ENCODE measurements at regions not wholly inside any gene's neighbourhood (a gene's known extent, or its start where the extent isn't known, plus 50 kb on each side); places are given as distances from the start of the nearest gene placed in this dataset.

DNA sequence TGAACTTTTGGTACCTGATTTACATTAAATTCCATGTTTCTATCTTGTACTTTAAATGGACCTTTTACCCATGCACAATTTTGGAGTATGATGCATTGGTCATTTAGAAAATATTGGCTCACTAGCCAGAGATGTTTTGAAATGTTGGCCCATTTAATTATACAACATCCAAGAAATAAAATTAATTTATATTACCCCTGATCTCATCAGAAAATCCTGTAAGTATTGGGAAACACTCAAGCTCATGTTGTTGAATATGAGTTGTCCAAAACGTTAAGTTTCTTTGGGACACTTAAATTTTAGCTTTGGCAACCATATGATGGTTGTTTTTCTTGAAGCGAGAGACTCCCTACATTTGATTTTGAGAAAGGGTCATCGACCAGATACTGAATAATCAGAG, 492.7 kb downstream of the RPS24 start:
- DNase-seq: no peak

DNA sequence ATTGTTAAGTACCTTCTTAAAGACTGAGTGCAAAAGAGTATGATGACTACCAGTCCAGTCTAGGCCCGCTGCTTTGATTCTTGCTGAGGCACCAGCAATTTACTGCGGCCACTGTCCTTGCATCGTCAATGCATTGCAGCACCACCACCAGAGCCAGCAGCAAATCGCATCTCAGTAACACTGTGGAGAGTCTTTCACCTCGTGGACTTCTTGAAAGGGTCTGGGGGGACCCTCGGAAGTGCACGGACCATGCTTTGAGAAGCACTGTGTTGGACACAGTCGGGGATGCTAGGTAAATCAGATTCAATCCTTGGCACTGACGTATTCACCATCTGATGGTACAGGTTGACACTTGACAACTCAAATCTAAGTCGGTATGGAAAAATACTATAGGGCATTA, 493.6 kb downstream of the RPS24 start:
- no peak for DNase-seq

DNA sequence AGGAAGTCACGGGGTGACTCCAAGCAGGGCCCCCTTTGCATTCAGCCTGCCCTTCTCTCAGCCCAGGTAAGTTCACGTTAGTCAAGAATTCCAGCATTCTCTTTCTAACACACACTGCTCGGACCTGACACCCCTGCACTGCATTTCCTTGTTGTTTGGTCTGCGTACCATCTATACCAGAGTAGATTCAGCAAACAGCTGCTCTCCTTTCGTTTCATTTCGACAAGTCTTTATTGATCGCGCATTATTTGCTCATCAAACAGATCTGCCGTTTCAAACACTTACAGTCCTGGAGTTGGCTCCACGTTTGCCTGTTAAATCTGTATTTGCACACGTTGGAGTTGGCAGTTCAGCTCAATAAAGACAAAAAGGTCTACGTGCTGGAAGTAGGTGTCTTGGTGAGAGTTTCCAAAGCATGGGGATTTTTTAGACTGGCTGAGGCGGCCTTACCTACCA, 495.1 kb downstream of the RPS24 start:
- DNase-seq: no peak

DNA sequence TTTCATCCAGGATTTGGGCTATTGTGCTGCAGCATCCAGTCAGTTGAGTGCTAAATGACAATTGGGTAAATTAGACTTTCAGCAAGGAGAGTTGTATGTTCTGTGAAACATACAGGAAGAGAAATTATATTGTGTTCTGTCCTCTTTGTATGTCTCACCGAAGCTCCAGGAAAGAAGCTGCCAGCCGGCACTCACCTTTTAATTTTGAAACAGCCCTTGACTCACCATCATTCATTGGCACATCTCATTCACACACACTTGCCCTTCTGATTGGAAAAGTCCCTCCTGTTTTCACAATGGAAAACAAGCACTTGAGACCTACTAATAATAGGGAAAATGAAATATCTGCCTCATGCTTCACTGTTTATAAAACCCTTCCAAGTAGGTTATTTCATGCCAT, 495.6 kb downstream of the RPS24 start:
- DNase-seq: no peak

DNA sequence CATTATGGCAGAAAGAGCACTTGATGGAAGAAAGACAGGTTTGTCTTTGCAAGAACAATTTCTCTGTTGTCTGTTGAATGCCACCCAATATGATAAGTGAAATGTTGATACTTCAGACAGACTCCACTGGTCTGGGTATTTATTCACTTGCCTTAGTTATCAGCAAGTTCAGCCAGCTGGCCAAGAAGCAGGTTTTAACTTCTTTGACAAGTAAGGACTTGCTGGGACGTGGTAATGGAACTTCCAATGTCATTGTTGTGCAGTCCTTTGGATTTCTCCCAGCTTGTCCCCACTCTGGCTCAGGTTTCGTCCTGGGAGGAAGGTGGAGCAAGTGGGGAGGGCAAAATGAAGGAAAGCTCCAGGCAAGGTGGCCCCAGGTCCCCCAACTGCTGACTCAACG, 497.4 kb downstream of the RPS24 start:
- peak; percentile 30 for DNase-seq

DNA sequence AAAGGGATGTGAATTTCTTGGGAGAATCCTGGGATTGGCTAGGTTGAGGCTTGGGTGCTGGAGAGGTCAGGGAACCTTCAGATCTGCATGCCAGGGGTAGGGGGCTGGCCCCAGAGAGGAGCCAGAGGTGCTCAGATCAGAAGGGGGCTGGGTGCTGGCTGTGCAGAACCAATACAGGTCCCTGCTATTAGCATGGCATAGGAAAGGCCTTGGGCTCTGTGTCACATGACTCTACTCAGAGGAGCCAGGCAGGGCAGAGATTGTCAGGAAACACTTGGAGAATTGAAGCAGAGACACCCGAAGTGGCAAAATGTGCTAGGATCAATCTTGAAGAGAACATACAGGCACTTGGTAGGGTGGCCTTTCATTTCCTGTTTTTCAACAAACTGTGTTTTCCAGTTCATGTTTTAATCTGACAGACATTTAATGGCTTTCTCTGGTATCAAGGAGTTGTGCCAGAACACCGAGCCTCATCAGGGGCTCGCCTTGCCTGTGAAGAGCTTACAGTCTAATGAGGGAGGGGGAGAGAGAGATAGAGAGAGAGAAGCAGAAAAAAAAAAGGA, 498.9 kb downstream of the RPS24 start:
- DNase-seq: peak; percentile 35

DNA sequence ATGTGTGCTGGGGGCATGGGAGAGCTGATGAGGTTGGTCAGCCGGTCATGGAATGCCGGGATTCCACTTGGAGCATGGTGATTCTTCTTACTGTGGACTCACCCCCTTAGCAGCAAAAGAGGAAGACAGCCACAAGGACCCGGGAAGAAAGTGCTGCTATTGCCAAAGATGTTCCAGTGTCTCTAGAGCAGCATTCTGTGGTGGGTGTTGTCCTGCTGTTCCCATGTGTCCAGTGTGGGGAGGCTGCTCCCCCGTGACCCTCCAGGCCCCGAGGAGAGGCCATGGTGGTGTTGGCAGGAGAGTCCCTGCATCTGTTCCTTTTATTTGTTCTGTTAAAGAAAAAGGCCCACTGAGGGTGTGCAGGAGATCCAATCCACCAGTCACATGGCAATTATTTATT, 499.4 kb downstream of the RPS24 start:
- DNase-seq: peak; percentile 15

DNA sequence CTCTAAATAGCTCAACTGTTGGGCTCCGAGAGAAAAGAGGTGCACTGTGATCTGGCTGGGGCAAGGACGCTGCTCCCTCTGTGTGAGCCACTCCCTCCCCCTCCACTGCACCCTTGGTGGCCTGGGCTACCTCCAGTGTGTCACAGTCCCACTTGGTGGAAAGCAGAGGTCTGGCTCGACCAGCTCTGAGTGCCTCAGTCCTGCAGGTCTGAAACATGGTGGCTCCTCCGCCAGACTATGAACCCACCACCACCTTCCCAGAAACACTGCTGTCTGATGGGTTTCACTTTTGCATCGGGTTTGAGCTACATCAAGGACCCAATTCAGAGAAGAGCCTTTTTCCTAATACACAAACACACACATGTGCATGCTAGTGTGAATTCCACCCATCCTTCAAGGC, 500.1 kb downstream of the RPS24 start:
- no peak for DNase-seq

DNA sequence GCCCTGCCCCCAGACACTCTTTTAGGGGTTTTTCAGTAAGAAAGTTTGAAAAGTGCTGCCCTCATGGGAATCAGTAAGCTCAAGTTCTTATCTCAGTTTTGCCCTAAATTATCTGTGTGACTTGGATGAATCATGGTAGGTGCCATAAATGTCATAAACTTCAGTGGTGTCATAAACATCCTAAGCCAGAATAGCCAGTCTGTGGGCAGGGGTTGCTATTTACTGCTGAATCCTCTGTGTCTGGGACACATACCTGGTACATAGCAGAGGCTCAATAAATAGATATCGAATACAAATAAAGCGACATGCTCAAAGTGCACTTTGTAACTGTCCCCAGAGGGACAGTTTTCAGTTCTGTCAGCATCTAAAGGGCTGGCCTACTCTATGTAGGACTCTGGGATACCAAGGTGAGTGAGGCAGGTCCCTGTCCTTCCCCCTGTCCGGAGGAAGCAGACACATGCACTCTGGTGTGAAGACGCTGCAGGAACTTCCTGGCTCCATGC, 502.1 kb downstream of the RPS24 start:
- peak; percentile 7 for DNase-seq

DNA sequence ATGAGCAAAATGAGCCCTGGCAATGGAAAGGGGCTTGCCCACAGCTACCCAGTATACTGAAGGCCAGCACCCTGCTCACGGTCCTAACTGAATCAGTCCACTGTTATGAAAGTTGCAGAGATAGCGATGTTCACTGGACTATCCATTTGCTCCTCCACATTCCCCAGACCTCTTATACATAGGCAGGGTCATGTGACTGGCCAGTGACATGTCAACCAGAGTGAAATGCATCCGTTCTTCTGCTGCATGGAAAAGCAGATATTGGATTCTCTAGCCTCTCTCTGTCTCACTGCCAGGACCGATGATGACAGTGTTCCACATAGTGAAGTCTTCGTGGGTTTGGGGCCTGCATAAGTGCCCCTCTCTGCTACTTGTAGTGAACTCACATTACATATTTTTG, 503.4 kb downstream of the RPS24 start:
- DNase-seq: peak; percentile 37

DNA sequence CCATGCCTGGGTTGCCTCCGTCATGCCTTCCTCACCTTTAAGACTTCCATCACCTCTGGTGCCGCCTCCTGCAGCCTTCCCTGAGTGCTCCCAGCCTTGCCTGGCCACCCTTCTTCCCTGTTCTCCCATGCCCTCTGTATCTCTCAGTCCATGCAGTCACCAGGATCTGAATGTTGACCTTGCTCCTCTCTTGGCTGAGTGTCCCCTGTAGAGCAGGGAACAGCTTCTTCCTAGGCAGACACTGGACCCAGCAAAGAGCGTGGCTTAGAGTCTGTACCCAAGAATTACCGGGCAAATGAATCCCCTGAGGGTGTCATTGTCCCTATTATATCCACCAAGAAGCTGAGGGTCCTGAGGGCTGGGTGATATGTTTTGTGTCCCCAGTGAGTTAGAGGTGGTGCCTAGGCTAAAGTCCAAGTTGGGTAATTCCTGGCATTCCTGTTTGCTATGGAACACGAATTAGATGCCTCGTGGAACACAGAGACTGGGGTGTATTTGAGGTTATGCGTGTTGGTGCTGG, 505.6 kb downstream of the RPS24 start:
- DNase-seq: peak; percentile 25

DNA sequence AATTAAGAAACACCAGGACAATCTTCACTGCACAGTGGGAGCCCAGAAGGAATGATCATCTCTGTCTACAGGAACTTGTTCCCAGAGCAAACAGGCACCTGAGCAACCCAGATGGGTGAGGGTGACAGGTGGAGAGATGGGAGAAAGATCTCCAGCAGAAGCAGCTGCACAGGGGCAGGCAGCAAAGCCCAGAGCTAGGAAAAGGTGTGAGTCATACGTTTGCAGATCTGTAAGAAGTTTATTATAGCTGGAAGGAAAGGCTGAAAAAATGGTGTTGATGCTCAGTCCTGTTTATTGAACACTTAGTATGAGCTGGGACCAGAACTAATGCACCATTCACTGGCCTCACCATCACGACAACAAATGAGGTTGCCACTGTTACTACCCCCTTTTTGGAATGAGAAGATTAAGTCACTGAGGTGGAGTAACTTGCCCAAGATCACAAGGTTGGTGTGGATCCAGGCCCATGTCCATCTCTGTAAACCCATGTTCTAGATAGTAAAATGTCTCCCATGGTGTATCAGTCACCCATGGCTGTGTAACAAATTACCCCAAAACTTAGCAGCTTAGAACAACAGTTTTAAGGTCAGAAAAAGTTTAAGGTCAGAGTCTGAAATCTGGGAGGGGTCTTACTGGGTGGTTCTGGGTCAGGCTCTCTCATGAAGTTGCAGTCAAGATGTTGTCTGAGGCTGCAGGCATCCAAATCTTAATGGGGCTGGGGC, 506.9 kb downstream of the RPS24 start:
- DNase-seq: peak; percentile 21

DNA sequence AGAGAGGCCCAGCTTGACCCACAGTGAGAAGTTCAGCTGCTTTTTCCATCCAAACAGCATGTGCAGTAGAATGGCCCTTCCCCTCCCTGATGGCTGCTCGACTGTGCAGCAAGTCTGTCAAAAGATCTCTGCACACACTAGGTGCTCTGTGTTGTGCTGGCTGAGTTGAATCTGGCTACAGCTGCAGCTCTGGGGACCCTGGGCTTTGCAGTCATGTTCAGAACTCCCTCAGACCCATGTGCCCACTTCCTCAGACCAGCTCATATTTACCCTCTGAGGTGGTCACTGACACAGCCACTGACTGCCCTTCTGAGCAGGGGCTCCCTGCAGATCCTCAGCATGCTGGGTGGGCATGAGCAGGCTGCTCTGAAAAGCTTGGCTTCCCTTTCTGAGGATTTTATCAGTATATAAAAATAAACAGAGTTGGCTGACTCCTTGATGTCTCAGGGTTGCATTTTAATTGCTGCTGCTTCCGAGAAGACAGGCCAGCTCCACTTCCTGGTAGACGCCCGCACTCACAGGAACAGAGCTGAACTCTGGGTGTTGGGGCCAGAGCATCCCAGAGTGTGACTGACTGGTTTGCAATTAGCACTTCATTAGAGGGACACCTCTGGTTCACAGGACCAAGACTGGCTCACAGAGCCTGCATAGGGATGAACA, 507.9 kb downstream of the RPS24 start:
- DNase-seq: peak; percentile 43

DNA sequence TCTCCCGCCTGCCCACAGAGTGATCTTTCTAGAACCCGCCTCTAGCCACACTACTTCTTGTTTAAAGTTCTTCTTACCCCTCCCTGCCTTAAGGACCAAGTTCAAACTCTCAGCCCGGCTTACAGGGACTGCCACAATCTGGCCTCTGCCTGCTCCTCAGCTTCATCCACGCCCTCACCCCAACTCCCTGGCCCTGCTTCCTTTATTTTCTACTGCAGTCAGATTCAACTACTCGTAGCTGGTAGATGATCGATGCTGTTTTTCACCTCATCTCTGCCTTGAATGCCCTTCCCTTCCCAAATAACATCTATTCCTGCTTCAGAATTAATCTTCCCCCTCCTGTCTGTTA, 508.5 kb downstream of the RPS24 start:
- no peak for DNase-seq

DNA sequence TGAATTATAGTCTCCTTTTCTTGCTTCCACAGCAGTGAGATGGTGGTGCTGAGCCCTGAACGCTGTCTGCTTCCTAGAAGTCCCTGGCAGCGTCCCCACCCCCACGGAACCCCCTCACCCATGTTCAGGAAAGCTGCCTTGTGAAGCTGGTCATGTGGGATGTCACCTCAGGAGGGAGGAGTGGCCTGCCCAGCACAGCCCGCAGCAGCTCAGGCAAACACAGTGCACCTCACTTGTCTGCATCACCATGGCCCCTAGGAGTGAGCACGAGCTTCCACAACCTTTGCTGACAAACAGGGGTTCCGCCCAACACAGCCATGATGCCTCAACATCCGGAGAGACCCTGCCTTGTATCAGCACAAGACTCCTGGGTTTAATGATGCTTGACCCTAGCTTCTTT, 508.9 kb downstream of the RPS24 start:
- DNase-seq: peak; percentile 34

DNA sequence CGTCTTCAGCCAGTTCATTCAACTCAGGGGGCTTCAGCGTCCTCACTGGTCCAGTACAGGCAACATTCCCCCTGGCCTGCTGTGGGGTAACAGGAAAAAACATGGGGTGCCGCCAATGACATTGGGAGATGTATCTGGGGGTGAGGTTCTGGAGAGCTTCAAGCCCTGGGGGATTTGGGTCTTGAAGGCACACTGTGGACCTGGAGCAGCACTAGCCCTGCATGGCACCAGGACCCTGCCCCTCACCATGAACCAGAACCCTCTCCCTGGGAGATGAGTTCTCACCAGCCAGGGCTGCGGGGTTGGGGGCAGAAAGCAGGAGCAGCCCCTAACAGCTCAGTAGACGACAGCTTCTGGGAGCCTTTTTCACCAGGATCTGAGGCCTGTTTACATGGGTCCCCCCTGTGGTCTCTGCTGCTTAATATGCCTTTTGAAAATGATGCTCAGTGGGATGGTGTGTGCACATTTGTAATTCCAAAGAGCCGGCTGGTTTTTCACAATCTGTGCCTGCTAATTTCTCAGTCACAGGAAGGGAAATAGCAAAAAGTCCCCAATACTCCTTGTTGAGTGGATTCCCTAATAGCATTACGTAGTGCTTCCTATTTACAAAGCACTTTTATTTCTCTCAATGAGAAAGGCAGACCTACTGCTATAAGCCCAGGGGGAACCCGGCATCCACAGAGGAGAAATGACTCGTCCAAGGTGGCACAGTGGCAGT, 509.5 kb downstream of the RPS24 start:
- peak; percentile 40 for DNase-seq

DNA sequence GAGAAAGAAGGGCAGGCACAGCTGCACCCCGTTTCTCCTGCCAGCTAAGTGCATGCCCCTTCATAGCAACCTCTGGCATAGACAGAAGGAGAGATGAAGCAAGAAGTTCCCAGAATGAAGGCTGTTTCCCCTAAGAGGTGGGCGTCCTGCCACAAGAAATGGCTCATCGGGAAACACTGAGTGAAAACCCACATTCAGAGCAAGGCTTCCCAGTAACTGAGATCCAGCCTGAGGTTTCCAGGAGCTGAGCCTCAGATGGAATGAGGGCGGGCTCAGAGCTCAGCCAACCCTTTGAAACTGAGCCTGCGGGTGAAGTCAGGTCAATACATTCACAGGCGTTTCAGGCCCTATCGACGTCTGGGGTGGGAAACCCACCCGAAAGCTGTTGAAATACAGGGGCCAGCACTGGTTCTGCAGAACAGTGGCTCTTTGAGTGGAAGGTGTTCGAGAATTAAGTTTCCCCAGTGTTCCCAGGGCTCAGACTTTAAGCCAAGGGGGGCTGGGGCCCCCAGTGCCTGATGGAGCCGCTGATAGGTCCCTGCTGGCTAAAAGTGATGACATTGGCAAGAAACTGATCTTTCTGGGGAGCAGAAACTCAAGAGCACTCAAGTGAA, 510.2 kb downstream of the RPS24 start:
- peak; percentile 86 for DNase-seq

DNA sequence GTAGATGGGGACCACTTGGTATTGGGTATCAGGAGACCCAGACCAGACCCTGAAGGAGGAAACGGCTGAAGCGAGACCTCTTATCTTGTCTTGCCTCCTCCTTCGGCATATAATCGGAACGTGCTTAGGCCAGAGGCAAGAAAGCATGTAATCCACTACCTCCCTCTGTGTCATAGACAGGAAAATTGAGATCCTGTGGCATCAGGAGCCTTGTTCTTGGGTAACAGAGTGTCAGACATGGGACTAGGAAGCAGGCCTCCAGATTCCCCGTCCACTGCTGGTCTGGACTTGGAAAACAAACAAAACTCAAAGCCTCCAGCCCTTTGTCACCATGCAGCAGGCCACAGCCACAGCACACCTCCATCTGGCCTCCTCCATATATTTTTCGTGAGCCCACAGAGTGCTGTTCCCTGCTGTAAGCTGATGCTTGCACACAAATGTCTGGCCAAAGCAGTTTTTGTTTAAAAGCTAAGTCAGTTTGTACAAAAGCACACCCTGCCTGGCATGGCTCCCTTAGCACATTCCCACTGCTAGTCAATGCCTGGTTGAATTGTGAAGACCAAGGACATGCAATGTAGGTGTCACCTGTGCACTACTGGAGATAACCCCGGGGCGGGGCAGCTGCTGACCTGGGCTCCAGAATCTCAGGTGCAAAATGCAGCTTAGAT, 510.9 kb downstream of the RPS24 start:
- peak; percentile 47 for DNase-seq

DNA sequence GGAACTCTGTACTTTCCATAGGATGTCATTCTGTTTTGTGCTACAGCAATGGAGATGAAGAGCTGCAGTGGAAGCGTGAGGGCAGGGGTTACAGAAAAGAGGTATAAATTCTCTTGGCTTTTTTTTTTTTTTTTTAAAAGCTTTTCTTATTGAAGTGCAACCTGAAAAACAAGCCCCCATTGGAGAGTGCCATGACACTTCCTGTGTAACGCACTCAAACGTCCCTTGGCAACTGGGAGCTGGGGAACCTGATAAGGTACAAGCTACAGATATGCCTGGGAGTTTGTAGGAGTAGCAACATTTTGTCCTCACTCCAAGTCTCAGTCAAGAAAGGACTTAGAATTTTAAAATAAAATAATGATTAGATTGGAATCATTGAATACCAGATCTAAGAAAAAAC, 512.1 kb downstream of the RPS24 start:
- DNase-seq: no peak

DNA sequence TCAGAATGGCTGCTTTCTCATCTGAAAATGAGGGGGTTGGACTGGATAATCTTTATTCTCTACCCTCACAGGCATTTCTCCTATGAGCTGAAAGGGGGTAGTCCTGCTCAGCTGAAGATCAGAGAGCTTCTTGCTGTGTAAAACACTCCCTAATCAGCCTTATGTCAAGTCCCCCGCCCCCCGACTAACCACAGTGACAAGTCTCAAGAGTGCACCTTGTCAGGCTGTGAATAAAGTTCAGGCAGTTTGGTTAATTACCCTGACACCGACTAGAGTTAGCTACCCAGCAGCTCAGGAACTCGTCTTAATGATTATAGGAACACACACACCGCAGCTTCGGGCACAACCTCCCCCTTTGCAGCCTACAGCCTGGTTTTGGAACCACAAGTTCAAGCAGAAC, 513.7 kb downstream of the RPS24 start:
- no peak for DNase-seq

DNA sequence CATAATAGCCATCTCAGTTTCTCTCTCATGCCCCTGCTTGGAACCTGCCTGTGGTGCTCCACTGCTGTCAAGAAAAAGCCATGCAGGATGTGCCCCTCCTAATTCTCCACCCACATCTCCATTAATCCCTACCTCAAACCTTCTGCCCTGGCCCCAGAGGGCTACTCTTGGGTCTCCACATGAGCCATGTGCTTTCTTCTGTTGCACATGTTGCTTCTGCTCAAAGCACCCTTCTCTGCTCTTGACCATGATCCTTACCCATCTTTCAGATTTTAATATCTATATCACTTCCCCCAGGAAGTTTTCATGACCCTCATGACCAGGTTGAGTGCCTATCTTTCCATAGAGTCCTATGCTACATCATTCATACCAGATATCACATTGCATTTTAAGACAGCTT, 514.2 kb downstream of the RPS24 start:
- DNase-seq: no peak

DNA sequence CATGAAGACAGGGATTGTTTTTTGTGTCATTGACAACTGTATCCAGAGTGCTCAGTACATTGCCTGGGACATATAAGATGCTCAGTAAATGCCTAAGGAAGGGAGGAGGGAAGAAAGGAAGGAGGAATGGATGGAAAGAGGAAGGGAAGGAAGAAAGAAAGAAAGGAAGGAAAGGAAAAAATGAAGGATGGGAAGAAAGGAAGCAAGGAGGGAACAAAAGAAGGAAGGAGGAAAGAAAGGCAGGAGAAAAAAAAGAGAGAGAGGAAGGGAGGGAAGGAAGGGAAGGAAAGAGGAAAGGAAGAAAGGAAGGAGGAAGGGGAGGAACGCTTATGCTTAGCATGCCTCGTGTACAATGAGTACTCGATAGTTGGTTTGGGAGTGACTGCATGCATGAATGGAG, 514.7 kb downstream of the RPS24 start:
- DNase-seq: no peak
